HG02973 (cell line): ENCODE measurements at regions not wholly inside any gene's neighbourhood (a gene's known extent, or its start where the extent isn't known, plus 50 kb on each side); places are given as distances from the start of the nearest gene placed in this dataset.

Experiments used
- ATAC-seq: cut with Tn5 transposase; IDR thresholded peaks from one replicate; pipeline ENCODE4 v1.9.1; 2021; ENCODE audit warnings: moderate library complexity; ENCODE audit not compliant: unreplicated experiment

GRCh38 chr10:8374334-8374733 is 319.8 kb downstream of the GATA3 start:
- ATAC-seq = no peak

- ATAC-seq = no peak
Observed at GRCh38 chr10:8375137-8375536, 320.6 kb downstream of the GATA3 start.

DNA sequence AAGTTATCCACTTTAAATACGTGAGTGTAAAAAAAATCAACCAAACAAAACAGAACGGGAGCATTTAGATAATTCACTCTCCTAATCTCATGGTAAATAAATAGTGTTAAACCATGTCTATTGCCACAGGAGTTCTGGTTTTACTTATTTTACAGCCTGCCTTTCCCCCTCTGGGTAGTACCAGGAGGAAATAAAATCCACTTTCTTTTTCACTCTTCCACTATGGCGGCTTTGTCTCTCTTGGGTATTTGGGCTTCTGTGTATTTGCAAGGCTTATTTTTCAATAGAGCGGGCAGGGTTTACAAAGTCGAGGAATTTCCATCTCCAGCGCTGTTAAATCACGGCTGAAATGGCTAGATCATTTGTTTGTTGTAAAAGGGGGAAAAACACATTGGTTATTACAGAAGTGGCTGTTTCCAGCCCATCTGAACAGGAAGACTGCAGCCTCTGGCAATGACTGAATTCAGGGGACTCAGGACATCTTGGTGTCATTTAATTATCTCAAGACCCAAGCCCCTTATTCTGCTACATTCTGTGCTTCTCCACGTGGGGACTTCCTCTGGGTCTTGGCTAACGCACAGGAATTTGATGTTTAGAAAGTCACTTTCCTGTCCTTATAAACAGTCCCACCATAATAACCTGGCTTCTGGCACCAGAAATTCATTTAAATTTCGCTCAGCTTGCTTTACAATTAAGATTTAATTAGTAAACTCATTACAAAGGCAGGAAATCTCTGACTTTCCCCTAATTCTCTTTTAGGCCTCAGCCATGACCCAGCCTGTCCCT is 323.9 kb downstream of the GATA3 start:
- ATAC-seq = no peak

GRCh38 chr10:8379906-8380832 is 325.7 kb downstream of the GATA3 start:
- ATAC-seq = no peak

DNA sequence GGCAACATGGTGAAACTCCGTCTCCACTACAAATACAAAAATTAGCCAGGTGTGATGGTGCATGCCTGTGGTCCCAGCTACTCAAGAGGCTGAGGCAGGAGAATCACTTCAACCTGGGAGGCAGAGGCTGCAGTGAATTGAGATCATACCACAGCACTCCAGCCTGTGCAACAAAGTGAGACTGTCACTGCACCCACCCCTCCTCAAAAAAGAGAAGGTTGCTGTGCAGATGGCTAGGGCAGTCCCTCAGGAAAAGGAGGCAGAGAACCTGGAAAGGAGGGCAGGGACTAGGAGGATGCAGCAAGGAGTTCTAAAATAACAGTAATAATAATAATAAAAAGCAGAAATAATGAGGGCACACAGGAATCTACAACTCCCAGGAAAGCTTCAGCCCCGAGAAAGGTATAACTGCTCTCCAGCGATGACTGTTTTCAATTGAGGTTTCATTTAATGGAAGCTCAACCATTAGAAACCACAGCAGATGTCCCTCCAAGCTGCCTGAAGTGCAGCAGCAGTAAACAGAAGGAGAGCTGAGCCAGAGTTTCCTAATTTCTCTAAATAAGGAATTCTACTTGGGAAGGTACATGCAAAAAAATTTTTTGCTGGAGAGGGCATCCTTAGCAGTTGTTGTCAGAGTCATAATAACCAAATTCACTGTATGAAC is 326.5 kb downstream of the GATA3 start:
- no peak for ATAC-seq

GRCh38 chr10:8386781-8387180 is 332.3 kb downstream of the GATA3 start:
- no peak for ATAC-seq

- ATAC-seq = no peak
Observed at GRCh38 chr10:8389630-8390029, 335.1 kb downstream of the GATA3 start.

DNA sequence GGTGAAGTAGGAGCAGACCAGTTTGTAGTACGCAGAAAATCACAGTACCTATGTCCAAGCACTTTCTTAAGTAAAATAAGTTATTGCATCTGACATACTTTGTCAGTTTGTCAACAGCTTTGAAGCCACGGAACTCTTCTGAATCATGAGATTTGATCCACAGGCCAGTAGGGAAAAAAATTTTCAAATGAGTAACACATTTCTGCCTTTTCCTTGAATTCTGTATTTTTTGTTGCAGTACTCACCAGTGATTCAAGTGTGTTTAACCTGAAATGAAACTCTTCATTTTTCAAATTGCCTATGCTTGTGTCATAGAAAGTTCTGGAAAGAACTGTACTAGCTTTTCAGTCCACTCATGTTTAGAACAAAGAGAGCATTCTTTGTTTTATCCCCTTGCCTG is 337.7 kb downstream of the GATA3 start:
- ATAC-seq = no peak

- no peak for ATAC-seq
Observed at GRCh38 chr10:8393531-8393930, 339.0 kb downstream of the GATA3 start.

- ATAC-seq = no peak
Observed at GRCh38 chr10:8396675-8397074, 342.2 kb downstream of the GATA3 start.

DNA sequence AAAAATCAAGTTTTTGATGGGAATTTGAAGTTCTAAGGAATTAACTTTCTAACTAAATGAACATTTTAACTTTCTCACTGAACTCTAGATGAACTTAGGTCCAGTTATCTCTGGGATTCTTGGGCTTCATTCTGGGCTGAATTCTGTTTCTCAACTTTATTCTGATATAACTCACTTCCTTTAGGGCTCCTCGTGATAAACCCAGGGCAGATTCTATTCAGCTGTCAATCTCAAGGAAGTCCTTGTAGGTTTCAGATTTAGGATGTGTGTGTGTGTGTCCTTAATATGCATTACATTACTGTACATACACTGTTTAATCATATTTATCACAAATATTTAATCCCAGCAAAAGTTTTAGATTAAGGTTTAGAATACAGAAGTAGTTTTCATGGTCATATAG is 344.3 kb downstream of the GATA3 start:
- ATAC-seq = no peak

- no peak for ATAC-seq
Observed at GRCh38 chr10:8400151-8400550, 345.7 kb downstream of the GATA3 start.

- no peak for ATAC-seq
Observed at GRCh38 chr10:8400892-8401291, 346.4 kb downstream of the GATA3 start.

DNA sequence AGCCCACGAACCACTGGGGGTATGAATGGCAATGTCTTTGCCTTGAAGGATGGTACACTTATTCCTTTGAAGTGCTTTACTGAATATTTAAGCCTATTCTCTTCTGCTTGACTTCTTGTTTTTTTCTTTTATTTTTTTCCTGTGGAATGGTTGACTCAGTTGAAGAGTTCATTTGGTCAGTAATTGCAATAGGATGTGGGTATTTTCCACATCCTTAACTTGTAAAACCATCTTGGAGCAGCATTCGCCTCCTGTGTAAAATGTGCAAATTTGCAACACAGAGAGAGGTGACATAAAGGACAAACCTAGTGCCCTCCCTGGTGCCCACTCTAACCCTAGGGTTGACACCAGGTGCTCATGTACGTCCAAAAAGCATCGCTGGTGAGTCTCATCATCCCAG is 347.0 kb downstream of the GATA3 start:
- no peak for ATAC-seq

GRCh38 chr10:8402576-8402975 is 348.1 kb downstream of the GATA3 start:
- no peak for ATAC-seq

DNA sequence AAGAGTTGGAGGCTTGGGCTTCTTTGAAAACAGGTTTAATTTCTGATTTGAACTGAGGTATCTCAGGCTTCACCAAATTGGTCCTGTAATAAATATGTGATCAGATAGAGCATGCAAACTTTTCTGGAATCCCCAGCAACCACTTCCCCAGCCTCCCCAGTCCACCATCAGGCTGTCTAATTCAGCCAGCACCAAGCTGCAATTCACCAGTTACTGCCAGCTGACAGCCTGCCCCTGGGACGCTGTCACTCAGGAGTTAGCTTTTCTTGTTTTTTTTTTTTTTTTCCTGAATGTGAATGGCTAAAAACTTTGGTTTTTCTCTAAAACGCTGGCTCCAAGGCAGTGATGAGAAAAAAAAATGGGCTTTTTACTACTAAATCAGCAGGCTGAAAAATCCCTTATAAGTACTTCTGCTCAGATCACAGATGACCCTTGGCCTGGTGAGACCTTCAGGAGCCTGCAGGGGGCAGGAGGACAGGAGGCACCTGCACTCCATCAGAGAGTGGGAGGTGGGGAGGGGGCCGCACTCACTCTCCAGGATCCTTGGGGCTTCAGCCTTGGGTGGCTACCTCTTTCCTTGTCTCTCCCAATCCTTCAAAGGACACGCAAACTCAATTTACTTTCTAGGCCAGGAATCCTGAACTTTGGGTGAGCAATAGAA is 349.4 kb downstream of the GATA3 start:
- ATAC-seq = no peak

DNA sequence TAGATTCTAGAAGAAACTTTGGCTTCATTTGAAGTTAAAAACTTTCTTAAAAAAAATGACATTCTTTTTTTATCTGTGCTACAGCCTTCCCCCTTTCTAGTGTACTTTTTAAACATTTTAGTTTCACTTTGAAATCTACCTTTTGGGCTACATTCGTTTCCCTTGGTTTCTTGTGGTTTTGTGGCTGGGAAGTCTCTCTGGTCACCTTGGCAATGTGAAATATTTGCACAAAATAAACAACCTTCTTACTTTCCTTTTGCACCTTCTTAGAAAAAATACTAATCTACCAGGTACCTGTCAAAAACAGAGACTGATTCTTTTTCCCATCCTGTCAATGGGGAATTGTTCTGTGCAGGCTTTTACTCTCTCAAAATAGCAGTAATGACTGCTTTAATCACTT is 350.2 kb downstream of the GATA3 start:
- ATAC-seq = peak; percentile 83

GRCh38 chr10:8405596-8405995 is 351.1 kb downstream of the GATA3 start:
- ATAC-seq = no peak

- ATAC-seq = no peak
Observed at GRCh38 chr10:8407501-8408021, 353.1 kb downstream of the GATA3 start.

- ATAC-seq = no peak
Observed at GRCh38 chr10:8410506-8410905, 356.0 kb downstream of the GATA3 start.

- no peak for ATAC-seq
Observed at GRCh38 chr10:8412541-8412940, 358.1 kb downstream of the GATA3 start.
